NCI-H774 (cell line): ENCODE measurements at regions not wholly inside any gene's neighbourhood (a gene's known extent, or its start where the extent isn't known, plus 50 kb on each side); places are given as distances from the start of the nearest gene placed in this dataset.

ENCODE experiments used
- DNase-seq: peaks from one replicate; lab custom pipeline; 2025; lab: John Stamatoyannopoulos, UW

DNA sequence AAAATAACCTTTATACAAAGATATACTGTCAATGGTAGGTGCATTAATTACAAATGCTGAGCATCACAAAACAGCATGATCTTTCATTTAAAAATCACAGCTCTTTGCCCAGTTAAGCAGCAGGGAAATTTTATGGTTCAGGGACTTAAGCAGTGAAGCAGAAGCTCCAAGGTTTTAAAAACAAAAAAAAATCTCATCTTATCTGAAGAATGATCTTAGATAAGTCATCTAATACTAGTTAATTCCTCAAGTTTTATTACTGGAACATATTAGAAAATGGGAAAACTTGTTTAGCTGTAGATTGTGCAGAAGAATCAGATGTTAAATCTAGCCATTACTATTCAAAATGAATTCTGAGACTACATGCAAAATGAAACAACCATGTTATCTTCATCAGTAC, 289.9 kb downstream of the GASK1B start:
- DNase-seq = no peak

GRCh38 chr4:157880761-157881160, 292.1 kb downstream of the GASK1B start:
- DNase-seq = no peak

DNA sequence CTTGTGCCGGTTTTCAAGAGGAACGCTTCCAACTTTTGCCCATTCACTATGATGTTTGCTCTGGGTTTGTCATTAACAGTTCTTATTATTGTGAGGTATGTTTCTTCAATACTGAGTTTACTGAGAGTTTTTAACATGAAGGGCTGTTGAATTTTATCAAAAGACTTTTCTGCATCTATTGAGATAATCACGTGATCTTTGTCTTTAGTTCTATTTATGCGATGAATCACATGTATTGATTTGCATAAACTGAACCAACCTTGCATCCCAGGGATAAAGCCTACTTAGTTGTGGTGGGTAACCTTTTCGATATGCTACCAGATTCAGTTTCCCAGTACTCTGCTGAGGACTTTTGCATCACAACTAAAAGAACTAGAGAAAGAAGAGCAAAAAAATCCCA, 318.0 kb downstream of the GASK1B start:
- DNase-seq = no peak

DNA sequence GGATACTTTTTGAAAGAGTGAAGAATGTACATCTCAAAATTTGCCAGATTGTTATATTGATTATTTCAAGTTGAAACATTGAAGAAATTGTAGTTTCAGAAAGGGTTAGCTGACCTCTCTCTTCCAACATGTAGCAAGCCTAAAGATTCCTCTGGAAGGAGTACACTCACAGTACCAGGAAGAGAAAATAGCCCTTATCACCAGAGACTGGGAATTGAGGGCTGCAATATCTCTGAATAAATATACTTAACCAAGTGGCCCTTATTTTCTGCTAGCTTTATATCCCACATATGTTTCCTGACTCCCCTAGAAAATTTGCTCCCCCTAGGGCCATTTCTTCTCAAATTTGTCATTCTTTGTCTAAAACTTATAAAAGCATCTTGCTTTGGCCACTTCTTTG, 332.2 kb downstream of the GASK1B start:
- no peak for DNase-seq

GRCh38 chr4:157840034-157840433, 332.8 kb downstream of the GASK1B start:
- DNase-seq = no peak

DNA sequence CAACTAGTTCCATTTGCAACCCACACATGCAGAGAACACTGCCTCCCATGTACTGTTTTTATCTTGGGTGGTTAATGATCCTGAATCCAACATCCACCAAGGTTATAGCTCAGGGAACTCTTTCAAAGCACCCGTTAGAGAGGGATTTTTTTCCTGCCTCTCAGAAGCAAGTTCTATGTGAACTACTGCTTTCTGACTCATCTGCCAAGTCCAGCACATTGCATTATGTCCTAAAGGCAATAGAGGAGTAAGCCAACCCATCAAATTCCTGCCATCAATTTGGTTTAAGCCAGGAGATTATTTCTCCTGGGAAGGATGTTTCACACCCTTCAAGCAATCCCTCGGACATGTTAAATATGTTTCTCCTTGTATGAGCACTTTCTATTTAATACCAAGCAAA, 334.5 kb downstream of the GASK1B start:
- DNase-seq = no peak

DNA sequence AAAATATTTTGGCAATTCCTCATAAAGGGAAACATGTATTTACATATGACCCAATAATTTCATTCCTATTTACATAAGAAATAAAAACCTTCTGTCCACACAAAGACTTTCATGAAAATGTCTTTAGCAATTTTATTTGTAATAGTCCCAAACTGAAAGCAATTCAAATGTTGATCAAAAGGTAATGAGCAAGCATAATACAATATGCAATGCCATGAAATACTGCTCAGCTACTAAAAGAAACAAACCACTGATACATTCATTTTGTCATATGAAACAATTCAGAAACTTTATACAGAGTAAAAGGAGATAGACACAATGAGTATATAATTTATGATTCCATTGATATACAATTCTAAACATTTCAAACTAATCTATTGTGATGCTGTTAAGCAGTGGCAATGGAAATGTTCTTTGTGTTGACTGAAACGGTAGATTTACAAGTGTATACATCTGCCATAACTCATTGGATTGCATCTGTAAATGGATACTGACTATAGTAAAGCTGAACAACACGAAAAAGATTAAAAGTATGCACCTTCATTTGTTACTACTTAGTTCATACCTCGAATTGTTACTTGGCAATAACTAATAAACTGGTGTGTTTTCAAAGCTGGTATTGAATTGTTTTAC, 335.6 kb downstream of the GASK1B start:
- no peak for DNase-seq

DNA sequence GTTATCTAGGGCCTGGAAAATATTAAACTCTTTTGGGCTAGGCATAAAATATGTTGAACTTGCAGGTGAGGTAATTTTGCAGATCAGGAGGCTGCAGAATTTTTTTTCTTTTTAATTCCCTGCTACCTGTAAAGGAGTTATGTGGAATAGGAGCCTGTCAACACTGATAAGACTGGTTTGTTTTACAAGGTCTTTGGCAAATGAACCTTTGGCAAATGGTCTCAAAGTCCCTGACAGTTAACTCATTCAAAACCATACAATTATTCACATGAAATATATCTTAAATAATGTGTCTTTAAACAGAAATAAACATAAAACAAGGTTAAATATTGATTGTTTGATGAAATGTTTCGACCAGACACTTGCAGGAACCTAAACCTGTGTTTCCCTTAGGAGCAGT, 340.2 kb downstream of the GASK1B start:
- DNase-seq = no peak

DNA sequence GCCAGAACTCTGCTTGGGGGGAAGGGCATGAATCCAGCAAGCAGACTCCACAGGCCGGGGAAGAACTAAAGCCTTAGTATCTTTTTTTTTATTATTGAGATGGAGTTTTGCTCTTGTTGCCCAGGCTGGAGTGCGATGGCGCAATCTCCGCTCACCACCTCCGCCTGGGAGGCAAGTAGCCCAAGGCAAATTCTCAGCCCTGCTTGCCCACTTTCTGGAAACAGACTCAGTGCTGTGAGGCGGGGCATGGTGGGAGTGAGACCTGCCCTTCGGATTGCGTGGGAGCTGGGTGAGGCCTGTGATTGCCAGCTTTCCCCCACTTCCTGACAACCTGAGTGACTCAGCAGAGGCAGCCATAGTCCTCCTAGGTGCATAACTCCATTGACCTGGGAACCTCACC, 348.8 kb downstream of the GASK1B start:
- no peak for DNase-seq

- no peak for DNase-seq
Observed at GRCh38 chr4:157821814-157822213, 351.0 kb downstream of the GASK1B start.

DNA sequence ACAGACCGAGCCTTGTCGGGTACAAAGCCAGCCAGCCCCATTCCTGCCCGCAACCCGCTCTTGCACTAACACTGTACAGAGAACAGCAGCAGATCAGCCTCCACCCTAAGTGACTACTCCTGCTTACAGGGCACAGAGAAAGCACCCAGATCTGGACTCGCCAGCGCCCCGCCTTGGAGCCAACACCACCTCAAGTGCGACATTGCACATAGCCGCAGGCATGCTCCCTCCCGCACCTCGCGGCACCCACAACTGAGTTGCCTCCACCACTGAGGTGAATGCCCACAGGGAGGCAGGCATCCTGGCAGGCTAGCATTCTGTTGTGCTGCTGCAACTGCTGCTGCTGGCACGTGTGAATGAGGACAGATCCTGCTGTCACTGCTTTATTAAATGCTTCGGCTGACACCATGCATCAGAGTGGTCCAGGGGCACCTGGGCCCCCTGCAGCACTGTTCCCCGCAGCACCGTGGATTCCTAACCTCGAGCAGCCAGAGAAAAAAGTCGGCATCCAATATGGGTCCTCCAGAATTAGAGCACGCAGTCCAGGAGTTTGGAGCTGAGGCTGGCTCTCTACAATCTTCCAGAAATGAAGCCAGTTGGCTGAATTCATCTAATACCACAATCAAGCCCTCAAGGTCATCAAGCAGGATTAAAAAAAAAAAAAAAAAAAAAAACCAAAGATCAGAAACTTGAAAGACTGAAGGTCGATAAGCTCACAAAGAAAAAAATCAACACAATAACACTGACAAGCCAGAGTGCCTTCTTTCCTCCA, 352.9 kb downstream of the GASK1B start:
- DNase-seq = peak; percentile 52

GRCh38 chr4:157818946-157819692, 353.7 kb downstream of the GASK1B start:
- DNase-seq = peak; percentile 54

- no peak for DNase-seq
Observed at GRCh38 chr4:157810137-157810774, 362.6 kb downstream of the GASK1B start.

- no peak for DNase-seq
Observed at GRCh38 chr4:157808796-157809383, 363.9 kb downstream of the GASK1B start.

DNA sequence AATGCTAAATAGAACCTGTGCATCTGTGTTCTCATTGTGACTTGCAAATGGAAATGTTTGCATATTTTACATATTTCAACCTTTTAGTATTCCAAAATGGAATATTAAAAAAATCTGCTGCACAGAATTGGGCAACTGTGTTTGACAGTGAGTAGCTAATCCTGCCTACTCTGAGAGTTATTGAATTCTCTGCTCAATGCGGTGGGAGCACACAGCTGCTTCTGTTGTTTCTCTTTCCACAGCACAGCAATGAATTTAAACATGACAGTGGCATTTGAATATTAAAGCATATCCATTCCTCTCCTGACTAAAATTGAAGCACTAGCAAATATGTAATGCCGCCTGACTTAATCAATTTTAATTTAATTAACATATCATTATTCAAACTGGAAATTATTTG, 366.6 kb downstream of the GASK1B start:
- no peak for DNase-seq

GRCh38 chr4:157804986-157805385, 367.8 kb downstream of the GASK1B start:
- DNase-seq = no peak

DNA sequence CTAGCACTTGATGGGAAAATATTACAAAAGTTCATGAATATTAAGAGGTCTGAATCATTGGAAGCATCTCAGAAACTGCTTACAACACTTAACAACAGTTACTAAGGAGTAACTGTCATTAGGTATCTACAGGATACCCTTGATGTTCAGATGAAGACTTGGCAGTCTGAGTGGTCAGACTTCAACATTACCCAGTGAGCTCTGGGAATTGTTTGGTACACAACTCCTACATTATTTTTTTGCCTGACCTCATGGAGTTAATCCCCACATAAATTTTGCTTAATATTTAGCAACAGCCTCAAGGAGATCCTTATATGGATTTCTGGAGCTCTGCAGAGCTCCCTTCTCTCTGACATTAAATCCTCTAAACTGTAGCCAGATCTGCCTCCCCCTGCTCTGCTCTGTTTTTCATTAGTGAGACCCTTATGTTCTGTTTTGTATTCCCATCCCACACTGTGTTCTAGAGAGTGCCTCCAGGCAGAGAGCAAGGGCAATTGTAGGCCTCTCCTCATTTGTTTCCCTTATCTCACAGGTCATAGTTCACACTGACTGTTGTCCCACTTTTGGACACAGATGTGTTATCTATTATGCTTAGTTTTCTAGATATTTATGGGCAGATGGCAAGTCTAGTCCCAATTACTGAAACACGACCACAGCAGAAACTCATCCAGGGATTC, 368.8 kb downstream of the GASK1B start:
- no peak for DNase-seq

DNA sequence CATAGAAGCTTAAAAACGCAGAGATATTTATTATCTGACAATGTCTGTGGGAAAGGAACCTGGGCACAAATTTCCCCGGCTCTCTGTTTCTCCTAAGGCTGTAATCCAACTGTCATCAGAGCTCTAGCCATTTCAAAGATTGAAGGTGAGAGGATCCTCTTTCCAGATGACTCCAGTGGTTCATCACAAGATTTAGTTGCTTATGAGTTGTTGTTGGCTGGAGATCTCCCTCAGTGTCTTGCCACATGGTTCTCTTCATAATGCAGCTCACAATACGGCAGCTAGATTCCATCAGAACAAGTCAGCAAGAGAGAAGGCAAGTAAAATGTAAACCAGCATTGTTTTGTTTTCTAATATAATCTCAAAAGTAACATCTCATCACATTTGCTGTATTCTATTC, 369.4 kb downstream of the GASK1B start:
- DNase-seq = no peak

- DNase-seq = no peak
Observed at GRCh38 chr4:157795495-157795894, 377.3 kb downstream of the GASK1B start.

DNA sequence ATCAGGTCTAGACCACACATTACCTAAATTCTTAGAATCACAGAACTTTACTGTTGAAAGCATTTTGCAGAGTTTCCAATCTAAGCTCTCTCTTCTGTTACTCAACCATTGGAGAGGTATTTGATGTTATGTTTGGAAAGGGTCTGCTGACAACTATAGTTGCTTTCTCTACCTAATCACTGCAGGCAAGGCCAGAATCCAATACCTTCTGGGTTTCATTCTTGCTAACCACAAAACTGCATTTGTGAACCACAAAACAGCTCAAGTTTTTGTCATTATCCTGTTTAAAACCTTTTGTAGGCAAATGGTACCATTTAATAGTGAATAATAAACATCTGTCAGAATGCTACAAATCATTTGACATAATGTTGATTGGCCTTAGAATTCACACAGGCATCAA, 380.1 kb downstream of the GASK1B start:
- no peak for DNase-seq

GRCh38 chr4:157791236-157791635, 381.6 kb downstream of the GASK1B start:
- no peak for DNase-seq

DNA sequence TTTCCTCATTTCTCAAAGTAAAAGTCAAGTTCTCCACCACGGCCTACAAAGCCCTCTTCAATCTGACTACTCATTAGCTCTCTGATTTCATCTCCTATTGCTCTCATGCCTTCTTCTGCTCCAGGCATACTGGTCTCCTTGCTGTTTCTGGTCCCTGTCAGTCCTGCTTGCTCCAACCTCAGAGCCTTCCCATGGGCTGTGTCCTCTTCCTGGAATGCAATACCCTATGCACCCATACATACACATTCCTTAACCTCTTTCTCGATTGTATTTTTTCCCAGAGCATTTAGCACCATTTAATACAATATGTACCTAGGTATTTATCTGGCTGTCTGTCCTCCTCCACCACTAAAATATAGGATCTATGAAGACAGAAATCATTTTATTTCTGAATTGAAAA, 385.2 kb downstream of the GASK1B start:
- no peak for DNase-seq
